ENCODE measurements at regions not wholly inside any gene's neighbourhood (a gene's known extent, or its start where the extent isn't known, plus 50 kb on each side); places are given as distances from the start of the nearest gene placed in this dataset.

- TF ChIP-seq CTCF (IDR thresholded peaks at IDR 0.05; ENCODE audit: extremely low read depth in 1 of 2, insufficient read depth in 1 of 2, low read depth in 1 of 2, low read length in 2 of 2) (no peak), POLR2AphosphoS5 (IDR thresholded peaks at IDR 0.05; ENCODE audit: insufficient read depth, low read depth, low read length) (no peak), POLR2A (IDR thresholded peaks at IDR 0.05; ENCODE audit: low read depth, low read length) (no peak), GATA2 (IDR thresholded peaks at IDR 0.05; ENCODE audit: insufficient read depth, insufficient read length, low read depth, low read length) (no peak), EZH2 (IDR thresholded peaks at IDR 0.05; ENCODE audit: borderline replicate concordance, low read depth, low read length, severe bottlenecking) (no peak), MAX (IDR thresholded peaks at IDR 0.05; ENCODE audit: insufficient read depth, insufficient read length) (no peak), MYC (IDR thresholded peaks at IDR 0.05; ENCODE audit: low read depth, low read length) (no peak), JUN (IDR thresholded peaks at IDR 0.05; ENCODE audit: borderline replicate concordance, insufficient read depth, insufficient read length, low read depth) (no peak), FOS (IDR thresholded peaks at IDR 0.05; ENCODE audit: borderline replicate concordance, insufficient read depth, low read length) (no peak)
Observed at GRCh38 chr15:25605151-25605550, 166.3 kb upstream of the UBE3A start.
